ENCODE measurements at regions not wholly inside any gene's neighbourhood (a gene's known extent, or its start where the extent isn't known, plus 50 kb on each side); places are given as distances from the start of the nearest gene placed in this dataset.

DNA sequence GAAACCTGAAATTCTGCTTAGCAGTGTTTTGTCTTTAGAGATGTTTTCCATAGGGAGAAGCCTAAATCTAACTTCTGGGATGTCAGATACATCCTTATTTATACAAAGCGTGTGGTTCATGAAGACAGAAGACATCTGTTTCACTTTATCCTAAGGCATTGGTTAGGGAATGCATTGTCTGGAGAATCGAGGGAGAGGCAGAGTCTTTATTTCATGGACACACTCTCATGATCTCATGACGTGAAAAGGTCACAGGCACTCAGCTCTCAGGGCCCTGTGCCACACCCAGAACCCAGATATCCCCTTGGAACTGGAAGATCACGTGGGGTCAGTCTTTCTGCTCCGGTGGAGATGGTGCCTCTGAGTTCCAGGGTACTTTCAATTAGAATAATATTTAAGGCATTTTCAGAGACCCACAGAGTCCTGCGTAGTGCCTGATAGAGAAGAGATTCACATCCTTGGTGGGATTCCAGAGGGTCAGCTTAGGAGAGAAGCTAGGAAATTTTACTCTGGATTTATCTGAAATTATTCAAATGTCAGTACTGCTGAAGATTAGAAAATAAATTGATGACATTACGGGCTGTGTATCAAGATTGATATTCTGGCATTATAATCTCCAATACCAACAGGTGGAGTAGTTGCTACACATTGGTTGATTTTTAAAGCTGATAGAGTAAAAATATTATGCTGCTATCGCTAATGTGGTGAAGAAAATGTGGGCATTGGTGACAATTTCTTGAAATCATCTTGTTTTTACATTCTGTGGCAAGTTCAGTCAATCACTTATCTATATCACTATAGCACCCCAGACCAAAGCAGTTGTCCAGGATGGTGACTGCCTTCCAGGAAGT lies 378.3 kb downstream of the MTRR start:
- no peak for DNase-seq

DNA sequence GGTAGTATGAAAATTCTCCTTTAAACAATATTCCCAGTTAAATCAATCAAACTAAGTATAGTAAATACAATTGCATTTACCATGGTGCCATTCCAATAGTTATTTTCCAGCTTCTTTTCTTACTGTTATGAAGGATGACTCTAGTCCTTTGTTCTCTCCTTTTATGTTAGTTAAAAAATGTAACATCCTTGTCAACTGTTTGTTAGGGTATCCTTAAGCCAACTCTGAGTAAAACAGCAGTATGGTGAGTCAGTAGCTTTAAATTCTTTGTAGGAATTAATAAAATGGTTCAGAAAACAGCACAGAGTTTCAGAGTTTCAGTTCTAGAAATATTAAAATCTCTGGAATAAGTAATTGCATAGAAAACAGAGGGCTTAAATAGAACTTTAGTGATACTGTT lies 384.4 kb downstream of the MTRR start:
- DNase-seq = no peak

GRCh38 chr5:8254674-8255073 lies 385.7 kb downstream of the MTRR start:
- DNase-seq = no peak

- DNase-seq = no peak
These were observed 389.9 kb downstream of the MTRR start for GRCh38 chr5:8258801-8259200.

DNA sequence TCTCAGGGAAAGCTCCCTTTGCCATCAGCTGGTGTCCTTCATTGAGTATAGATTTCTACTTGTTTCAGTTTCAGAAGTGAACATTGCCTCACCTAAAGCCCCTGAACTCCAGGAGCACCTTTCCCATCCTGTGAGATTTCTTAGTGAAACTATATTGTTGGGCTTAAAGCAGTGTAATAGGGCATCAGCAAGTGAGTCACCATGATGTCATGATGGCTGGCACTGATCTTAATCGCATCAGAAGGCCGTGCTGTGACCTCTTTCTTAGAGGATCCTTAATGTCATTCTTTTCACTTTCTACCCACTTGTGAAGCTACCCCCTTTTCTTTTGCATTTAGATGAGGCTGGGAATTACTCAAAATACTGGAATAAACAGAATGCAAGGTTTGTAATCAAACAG lies 401.3 kb downstream of the MTRR start:
- no peak for DNase-seq

DNA sequence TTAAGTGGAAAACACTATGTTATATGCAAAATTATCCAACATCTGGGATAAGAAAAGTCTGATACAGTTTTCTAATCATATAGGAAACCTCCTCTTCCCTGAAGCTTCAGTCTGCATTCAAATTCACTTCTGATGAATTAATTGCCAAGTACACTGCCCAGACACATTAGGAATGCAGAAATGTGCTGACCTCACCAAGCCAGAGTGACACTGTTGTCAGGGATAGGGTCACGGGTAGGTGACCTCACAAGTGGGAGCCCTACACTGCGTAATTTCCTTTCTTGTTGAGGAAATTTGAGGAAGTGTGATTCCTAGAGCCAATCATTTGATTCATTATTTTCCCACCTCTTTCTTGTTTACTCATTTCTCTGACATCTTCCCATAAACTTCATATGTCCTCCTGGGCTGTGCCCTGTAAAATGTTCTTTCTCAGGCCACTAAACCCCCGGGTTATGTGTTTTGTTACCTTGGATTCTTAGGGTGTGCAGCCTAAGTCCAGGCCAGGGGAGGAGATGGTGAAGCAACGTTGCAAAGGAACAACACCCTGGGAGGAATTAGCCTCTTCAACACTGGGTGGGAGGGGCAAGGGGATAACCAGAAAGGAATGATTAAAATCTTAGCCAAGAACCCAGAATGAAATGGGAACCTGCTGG lies 411.9 kb downstream of the MTRR start:
- DNase-seq = no peak

DNA sequence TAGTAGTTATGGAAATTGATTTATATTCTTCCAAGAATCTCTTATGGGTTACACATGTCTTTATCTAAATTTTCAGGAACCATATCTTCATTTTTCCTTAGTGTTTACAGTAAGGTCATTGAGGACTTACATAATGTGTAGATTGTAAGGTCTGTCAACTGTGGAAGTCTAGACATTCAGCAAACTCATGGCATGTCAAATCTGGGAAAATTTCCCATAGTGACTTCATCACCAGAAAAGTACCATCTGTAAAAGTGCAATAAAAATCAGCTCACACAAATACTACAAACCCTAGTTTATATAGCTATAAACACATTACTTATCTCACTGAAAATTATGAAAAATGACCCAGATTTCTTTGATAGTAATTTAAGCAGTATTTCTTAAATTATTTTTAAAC lies 419.4 kb downstream of the MTRR start:
- DNase-seq = peak; percentile 50

- DNase-seq = no peak
These were observed 420.1 kb downstream of the MTRR start for GRCh38 chr5:8288897-8289516.

GRCh38 chr5:8289779-8290178 lies 420.8 kb downstream of the MTRR start:
- no peak for DNase-seq

DNA sequence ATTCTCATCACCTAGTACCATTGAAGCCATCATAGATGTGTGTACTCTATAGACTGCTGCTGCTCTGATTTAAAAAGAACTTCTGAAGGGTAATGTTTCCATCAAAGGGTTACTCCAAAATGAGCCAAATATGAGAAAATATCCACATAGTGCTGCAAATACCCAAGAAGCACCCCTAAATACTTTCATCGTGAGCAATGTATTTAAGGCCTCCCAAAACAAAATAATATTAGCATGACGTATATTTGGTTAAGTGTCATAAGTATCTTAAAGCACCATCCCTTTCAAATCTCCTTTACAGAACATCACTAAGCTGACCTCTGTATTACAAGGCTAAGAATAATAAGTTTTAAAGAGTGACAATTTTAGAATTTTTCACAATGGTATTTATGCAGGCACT lies 421.8 kb downstream of the MTRR start:
- no peak for DNase-seq

GRCh38 chr5:8291641-8292040 lies 422.7 kb downstream of the MTRR start:
- DNase-seq = no peak

GRCh38 chr5:8295141-8295540 lies 426.2 kb downstream of the MTRR start:
- DNase-seq = no peak

DNA sequence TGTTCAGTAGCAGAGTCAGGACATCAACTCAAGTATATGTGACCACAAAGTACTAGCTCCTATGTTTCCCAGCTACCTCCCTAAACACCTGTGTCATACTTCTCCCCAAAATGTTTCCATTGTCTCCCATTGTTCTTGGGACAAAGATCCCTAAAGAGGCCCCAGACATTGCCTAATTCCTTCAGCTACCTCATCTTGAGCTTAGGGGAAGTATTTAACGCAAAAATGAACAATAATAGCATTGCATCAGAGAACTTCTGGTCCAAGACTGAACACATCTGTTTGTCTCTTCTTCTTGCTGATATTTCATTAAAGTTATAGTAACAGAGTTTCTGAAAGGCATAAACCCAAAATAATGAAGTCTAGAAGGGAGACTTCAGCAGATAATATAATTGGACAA lies 430.8 kb downstream of the MTRR start:
- DNase-seq = no peak

DNA sequence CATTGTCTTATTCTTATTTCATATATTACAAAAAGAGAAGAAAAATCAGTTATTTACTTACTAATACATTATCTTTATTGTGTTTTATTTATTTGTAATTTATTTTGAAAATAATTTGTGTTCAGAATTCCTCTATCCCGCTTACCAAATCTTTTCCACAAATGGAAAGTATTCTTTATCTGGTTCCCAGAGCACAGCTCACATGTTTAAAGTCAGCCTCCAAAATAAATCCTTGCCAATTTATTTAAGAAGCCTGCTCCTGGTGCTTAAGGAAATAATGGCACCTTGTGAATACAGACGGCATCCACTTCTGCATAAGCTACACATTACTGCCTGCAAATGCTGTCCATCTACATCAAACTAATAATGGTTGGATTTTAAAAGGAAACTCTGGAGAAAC lies 435.4 kb downstream of the MTRR start:
- DNase-seq = no peak

DNA sequence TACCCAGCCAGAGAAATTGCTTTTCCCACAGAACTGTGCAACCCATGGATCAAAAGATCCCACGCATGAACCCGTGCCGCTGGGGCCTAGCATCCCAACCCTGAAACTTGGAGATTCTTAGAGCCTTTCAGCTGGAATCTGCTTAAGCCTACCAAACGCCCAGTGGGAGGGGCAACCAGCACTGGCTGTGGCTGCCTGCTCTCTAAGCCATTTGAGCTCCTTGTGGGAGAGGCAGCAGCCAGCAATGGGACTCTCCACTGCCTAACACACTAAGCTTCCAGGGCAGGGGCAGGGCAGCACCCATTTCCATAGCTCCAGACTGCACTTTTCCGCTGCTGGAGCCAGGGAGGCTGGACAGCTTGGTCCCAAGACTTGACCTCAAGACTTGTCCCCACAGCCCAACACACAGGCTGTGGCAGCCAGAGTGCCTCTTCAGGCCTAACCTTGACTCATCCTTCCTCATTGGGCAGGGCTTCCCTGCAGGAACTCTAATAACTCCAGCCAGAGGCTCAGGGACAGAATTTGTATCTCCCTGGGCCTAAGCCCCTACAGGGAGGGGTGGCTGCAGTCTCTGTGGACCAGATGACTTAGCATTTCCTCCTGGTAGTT lies 437.4 kb downstream of the MTRR start:
- no peak for DNase-seq

DNA sequence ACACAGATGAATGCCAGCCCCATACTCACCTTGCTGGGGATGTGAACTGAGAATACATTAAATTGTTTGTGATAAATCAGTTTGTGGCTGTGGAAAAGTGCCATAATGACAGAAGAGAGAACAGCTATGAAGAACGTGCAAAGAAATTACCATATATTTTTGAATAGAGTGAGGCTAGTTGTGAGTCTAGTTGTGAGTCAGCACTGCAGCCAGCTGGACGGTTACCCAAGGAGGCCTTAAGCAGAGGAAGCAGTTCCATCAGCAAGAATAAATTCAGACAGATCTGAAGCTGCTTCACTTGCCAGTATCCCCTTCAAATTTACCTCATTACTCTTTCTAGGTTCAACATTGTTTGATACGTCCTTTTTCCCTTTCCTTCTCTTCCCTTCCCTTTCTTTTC lies 446.0 kb downstream of the MTRR start:
- no peak for DNase-seq

GRCh38 chr5:8316608-8317280 lies 447.8 kb downstream of the MTRR start:
- peak; percentile 0 for DNase-seq

GRCh38 chr5:8317335-8317734 lies 448.4 kb downstream of the MTRR start:
- peak; percentile 0 for DNase-seq

- DNase-seq = no peak
These were observed 451.3 kb downstream of the MTRR start for GRCh38 chr5:8320244-8320643.

DNA sequence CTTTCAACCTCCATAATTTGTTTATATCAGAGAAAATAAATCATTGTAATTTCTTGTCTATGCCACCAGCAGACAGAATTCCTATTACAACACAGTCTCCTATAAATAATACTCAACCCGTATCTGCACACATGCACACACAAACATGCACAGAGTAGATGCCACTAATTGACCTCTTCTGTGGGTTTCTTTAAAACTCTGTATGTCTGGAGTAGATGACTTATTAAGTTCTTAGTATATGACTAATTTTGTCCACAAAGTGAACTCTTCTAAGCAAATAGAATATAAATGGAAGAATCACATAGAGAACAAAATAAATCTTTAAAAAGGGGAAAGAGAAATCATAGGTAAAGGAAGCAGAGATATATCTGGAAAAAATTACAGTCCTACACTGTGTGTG lies 452.3 kb downstream of the MTRR start:
- DNase-seq = no peak

DNA sequence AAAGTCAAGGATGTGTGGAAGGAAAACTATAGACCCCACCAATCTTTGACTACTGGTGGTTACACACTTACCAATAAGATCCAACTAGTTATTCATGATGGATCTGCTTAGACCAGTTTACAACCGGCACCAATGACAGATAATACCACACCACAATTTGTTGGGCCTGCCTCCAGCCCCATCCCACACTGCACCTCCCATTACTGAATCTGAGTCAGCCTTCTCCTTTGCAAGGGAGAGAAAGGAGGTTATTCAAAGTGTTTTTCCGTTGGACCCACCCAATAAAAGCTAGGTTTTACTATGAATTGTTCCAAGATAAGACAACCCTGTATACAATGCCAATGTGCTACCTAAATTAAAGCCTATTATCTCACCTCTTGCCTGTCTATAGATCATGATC lies 453.5 kb downstream of the MTRR start:
- DNase-seq = no peak

DNA sequence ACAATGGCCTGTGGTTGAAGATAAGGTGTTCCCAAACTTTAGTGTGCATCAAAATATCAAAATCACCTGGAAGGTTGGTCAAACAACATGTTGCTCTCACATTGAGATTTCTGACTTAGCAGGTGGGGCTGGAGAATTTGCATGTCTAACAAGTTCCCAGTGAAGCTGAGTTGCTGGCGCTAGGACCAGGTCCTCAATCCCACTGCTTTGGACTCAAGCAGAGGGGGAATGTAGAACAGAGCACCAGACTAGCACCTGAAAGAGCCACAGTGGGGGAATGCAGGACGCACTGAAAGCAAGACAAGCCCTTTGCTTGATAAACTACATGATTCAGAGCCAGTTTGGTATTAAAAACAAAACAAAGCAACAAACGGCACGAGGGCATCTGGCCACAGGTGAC lies 458.1 kb downstream of the MTRR start:
- no peak for DNase-seq

DNA sequence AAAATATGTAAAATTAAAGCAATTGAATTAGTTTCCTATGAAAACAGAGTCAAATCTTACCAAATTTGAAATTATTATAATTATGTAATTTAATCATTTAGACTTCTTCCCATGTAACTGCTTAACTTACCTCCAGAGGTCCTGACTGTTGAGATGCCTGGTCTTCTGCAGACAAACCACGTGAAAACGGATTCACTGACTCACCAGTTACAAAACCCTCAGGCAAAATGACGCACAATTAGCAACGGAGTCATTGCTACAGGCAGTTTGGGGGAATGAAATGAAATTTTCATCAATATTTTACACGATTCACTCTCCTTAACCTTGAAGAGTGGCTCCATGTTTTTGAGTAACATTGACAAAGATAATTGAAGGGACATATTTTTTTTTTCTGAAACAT lies 460.8 kb downstream of the MTRR start:
- DNase-seq = no peak

All from DMS79 (cell line).